ENCODE measurements at regions not wholly inside any gene's neighbourhood (a gene's known extent, or its start where the extent isn't known, plus 50 kb on each side); places are given as distances from the start of the nearest gene placed in this dataset.

DNA sequence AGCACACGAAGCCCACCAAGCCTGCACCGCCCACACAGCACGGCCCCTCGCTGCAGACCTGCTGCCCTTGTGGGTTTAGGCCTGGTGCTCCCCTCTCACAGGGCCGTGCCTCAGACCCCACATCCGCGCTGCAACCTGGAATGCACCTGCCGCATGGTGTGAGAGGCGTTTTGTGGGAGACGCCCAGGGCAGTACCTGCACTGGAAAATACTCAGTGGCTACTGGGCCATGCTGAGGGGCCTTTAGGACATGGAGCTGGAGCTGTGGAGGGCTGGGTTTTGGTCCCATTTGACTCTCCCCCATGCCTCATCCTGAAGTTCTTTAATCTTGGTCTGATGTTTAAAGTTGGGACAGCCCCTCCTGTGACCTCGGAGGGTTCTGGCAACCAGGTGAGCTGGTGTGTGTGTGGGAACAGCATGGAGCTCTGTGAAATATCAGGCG lies 116.3 kb downstream of the ERMARD start:
- Mint-ChIP-seq H3K4me3 (peak overlapping the region; percentile 34 to 74 (median 62)), H3K27me3 (ENCODE audit: low read depth in 3 of 3) (peaks cover 0 to 8% (median 2%) of the 10 kb centered on the region in 3 donors), H3K4me1 (peaks cover 29 to 34% of the 10 kb centered on the region in 2 donors), H3K36me3 (peaks cover 0 to 4% (median 0%) of the 10 kb centered on the region in 3 donors), H3K27ac (peak overlapping the region in 5 of 6 donors; percentile 49 to 82 (median 74)), H3K9me3 (no peaks in the 10 kb centered on the region)
- no peak for DNase-seq

GRCh38 chr6:169866668-169867521 lies 115.5 kb downstream of the ERMARD start:
- no peak for DNase-seq
- Mint-ChIP-seq H3K9me3 (no peaks in the 10 kb centered on the region), H3K4me3 (no peak overlapping the region), H3K36me3 (peaks cover 0 to 4% (median 0%) of the 10 kb centered on the region in 3 donors), H3K4me1 (peaks cover 29 to 34% of the 10 kb centered on the region in 2 donors), H3K27me3 (ENCODE audit: low read depth in 3 of 3) (peaks cover 0 to 8% (median 2%) of the 10 kb centered on the region in 3 donors), H3K27ac (no peak overlapping the region)

DNA sequence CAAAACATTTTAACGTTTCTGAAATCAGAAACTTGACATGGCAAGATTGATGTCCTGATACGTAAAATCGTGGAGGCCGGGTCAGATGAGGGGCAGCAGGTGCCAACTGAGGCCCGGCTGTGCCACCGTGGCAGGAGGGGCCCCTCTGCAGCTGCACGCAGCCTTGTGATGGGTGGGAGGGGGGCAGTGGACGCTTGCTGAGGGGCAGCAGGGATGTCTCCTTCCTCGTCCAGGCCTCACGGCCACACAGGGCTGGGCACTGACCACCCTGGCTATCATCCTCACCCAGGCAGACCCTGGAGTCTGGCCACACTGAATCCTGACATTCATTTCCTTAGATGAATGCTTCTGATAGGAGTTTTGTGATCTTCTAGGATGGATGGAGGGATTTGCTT lies 114.7 kb downstream of the ERMARD start:
- Mint-ChIP-seq H3K9me3 (no peaks in the 10 kb centered on the region), H3K27me3 (ENCODE audit: low read depth in 3 of 3) (peaks cover 2 to 8% (median 3%) of the 10 kb centered on the region in 3 donors), H3K36me3 (peaks cover 0 to 4% (median 0%) of the 10 kb centered on the region in 3 donors), H3K4me1 (peaks cover 29 to 34% of the 10 kb centered on the region in 2 donors), H3K27ac (no peak overlapping the region), H3K4me3 (no peak overlapping the region)
- DNase-seq, result no peak

DNA sequence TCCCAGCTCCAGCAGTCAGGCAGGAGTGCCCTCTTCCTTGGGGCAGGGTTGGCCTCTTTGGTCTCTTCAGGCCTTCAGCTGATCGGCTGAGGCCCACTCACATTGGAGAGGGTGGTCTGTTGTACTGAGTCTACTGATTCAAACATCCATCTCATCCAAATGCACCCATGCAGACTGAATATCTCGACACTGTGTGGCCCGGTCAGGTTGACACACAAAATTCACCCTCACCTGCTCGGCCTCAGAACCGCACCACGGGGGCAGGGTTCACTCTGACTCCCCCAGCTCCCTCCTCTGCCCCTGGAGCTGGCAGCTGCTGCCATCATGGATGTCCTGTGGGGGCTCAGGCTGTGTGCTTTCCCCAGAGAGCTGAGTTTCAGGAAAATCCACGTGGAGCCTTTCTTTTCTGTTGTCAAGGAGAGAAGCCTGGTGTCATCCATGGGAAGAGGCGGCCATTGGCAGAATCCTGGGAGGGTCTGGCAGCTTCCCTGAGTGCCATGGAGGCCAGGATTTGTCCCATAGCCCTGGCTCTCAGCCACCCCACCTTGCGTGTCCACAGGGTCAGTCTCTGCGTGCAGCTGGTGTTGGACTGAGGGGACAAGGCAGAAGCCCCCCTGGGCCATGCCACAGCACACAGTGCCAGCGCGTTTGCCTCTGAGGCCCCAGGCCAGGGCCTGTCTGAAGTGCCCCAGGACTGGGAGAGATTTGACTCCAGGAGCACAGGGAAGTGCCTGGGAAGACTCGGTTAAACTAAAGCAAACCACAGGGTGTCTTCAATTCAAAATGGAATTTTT lies 114.1 kb downstream of the ERMARD start:
- no peaks in the 10 kb centered on the region for H3K9me3 Mint-ChIP-seq
- DNase-seq, result no peak
- peaks cover 0 to 4% (median 0%) of the 10 kb centered on the region in 3 donors for H3K36me3 Mint-ChIP-seq
- H3K4me3 Mint-ChIP-seq, result no peak overlapping the region
- H3K4me1 Mint-ChIP-seq, result peaks cover 34 to 36% of the 10 kb centered on the region in 2 donors
- no peak overlapping the region for H3K27ac Mint-ChIP-seq
- H3K27me3 Mint-ChIP-seq (ENCODE audit: low read depth in 3 of 3), result peaks cover 2 to 8% (median 3%) of the 10 kb centered on the region in 3 donors

- peaks cover 0 to 4% (median 0%) of the 10 kb centered on the region in 3 donors for H3K36me3 Mint-ChIP-seq
- H3K27ac Mint-ChIP-seq, result peak overlapping the region in 2 of 6 donors; percentile 3 to 28
- H3K4me1 Mint-ChIP-seq, result peaks cover 31 to 39% of the 10 kb centered on the region in 2 donors
- no peak for DNase-seq
- H3K9me3 Mint-ChIP-seq, result no peaks in the 10 kb centered on the region
- no peak overlapping the region for H3K4me3 Mint-ChIP-seq
- H3K27me3 Mint-ChIP-seq (ENCODE audit: low read depth in 3 of 3), result peaks cover 2 to 8% (median 5%) of the 10 kb centered on the region in 3 donors
Observed at GRCh38 chr6:169864148-169865020, 113.0 kb downstream of the ERMARD start.

DNA sequence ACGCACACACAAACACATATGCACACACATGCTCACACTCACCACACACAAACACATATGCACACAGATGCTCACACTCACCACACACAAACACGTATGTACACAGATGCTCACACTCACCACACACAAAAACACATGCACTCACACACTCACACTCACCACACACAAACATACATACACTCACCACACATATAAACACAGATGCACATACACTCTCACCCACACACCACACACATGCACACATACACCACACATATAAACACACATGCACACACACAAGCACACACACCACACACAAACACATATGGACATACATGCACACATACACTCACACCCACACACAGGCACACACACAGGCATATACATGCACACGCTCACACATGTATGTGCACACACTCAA lies 112.3 kb downstream of the ERMARD start:
- peaks cover 2 to 8% (median 5%) of the 10 kb centered on the region in 3 donors for H3K27me3 Mint-ChIP-seq (ENCODE audit: low read depth in 3 of 3)
- H3K4me1 Mint-ChIP-seq, result peaks cover 31 to 36% of the 10 kb centered on the region in 2 donors
- H3K36me3 Mint-ChIP-seq, result peaks cover 0 to 4% (median 0%) of the 10 kb centered on the region in 3 donors
- peak overlapping the region in 1 of 6 donors; percentile 3 for H3K27ac Mint-ChIP-seq
- no peak overlapping the region for H3K4me3 Mint-ChIP-seq
- no peak for DNase-seq
- H3K9me3 Mint-ChIP-seq, result no peaks in the 10 kb centered on the region

DNA sequence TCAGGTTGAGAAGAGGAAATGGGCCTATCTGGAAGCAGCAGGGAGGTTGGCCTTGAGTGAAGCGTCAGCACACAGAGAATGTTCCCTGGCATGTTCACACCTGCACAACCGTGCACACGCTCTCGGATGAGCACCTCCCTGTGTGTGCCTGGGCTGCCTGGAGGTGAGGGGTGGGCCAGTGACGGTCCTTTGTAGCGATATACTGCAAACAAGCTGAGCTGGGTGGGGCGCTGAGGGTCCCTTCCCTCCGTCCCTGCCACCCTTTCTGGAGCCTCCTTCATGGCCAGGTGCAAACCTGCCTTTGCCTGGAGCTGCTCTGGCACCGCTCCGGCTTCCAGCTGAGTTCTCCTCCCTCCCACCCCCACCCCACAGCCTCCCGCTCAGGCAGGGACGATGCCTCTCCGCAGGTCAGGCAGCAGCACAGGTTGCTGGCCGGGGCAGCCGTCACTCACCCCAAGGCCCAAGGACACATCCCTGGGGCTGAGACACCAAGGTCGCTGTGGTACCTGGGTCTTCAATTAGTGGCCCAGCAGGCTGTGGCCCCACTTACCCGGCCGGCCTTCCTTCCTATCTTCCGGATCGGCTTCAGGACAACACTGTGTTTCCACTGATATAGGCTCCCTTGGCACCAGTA lies 111.6 kb downstream of the ERMARD start:
- Mint-ChIP-seq H3K36me3 (peaks cover 0 to 4% (median 0%) of the 10 kb centered on the region in 3 donors), H3K27ac (no peak overlapping the region), H3K4me1 (peaks cover 25 to 29% of the 10 kb centered on the region in 2 donors), H3K4me3 (no peak overlapping the region), H3K9me3 (peaks cover 0 to under 1% (median 0%) of the 10 kb centered on the region in 6 donors), H3K27me3 (ENCODE audit: low read depth in 3 of 3) (peaks cover 2 to 8% (median 5%) of the 10 kb centered on the region in 3 donors)
- no peak for DNase-seq

DNA sequence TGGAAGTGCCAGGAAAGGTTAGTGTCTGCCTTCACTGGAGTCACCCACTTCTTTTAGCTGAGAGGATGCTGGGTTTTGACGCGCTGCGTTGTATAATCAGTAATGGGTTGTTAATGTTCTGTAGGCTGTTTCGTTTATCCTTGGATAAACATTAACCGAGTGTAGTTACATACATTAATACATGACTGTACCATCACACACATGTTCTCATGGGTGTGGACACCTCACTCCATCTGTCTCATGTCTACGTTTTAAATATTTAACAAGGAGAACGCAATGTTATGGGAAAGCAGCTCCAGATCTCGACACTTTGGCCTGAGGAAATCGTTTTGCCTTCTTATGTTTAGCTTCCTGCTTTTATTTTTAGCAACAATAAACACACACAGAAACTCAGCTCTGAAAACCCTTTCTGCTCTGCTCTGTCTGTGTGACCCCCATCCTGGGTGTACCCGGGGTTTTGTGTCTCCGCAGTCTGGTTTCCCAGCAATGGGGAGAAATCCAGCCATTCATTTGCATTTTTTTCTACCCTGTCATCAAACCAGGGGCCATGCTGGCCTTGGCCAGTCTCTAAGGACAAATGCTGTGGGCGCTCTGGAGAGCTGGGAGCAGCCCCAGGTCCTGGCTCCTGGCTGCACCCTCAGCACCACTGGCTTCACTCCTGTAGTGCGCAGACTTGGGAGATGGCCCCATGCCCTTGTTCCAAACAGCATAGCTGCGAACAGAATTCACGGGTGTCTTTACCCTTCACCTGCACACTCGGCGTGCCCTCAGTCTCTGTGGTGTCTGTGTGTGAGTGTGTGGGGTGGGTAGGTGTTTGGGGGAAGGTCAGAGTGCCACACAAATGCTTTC lies 110.8 kb downstream of the ERMARD start:
- Mint-ChIP-seq H3K4me1 (peaks cover 17 to 22% of the 10 kb centered on the region in 2 donors), H3K36me3 (peaks cover 0 to 4% (median 4%) of the 10 kb centered on the region in 3 donors), H3K9me3 (peaks cover 0 to 8% (median 0%) of the 10 kb centered on the region in 6 donors), H3K27me3 (ENCODE audit: low read depth in 3 of 3) (peaks cover 2 to 8% (median 5%) of the 10 kb centered on the region in 3 donors), H3K4me3 (peak overlapping the region in 1 of 5 donors; percentile 9), H3K27ac (no peak overlapping the region)
- DNase-seq, result no peak

- no peak overlapping the region for H3K4me3 Mint-ChIP-seq
- peaks cover 0 to 4% (median 4%) of the 10 kb centered on the region in 3 donors for H3K36me3 Mint-ChIP-seq
- H3K27me3 Mint-ChIP-seq (ENCODE audit: low read depth in 3 of 3), result peaks cover 2 to 8% (median 5%) of the 10 kb centered on the region in 3 donors
- no peak overlapping the region for H3K27ac Mint-ChIP-seq
- H3K9me3 Mint-ChIP-seq, result peaks cover 0 to 9% (median 0%) of the 10 kb centered on the region in 6 donors
- peaks cover 13 to 16% of the 10 kb centered on the region in 2 donors for H3K4me1 Mint-ChIP-seq
- DNase-seq, result no peak
Observed at GRCh38 chr6:169861431-169862042, 110.1 kb downstream of the ERMARD start.

DNA sequence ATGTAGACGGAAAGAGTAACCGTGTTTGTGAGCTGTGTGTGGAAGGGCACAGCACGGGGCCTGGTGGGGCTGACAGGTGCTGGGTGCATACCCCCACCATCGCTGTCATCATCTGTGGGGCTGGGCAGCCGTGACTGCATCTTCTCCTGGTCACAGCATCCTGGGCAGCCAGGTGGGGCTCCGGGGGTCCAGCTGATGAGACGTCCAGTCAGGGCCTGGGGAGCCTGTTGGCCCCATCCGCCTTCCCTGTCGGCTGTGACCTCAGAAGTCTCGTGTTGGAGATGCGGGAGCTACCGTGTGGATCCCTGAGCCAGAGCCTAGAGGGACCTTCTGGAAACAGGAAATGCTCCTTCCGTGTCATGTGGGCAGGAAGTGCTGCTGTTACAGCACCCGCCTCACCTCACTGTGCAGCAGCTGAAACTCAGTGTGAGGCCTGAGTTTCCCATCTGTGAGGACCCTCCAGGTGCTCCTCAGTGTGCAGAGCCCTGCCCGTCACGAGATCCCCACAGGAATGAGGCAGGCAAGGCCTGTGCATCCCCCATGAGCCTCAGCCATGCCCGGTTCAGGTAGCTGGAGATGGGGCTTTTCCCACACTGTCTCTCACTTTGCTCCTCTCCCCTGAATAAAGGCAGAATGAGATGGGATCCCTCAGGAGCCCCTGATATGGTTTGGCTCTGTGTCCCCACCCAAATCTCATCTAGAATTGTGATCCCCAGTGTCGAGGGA lies 108.7 kb downstream of the ERMARD start:
- Mint-ChIP-seq H3K9me3 (peaks cover 0 to 9% (median 0%) of the 10 kb centered on the region in 6 donors), H3K27ac (peak overlapping the region in 1 of 6 donors; percentile 55), H3K36me3 (peaks cover 0 to 4% (median 4%) of the 10 kb centered on the region in 3 donors), H3K27me3 (ENCODE audit: low read depth in 3 of 3) (peaks cover 2 to 8% (median 5%) of the 10 kb centered on the region in 3 donors), H3K4me1 (peaks cover 13 to 16% of the 10 kb centered on the region in 2 donors), H3K4me3 (peak overlapping the region in 1 of 5 donors; percentile 14)
- DNase-seq, result no peak

GRCh38 chr6:169859401-169859977 lies 108.1 kb downstream of the ERMARD start:
- Mint-ChIP-seq H3K27ac (no peak overlapping the region), H3K27me3 (ENCODE audit: low read depth in 3 of 3) (peaks cover 2 to 8% (median 5%) of the 10 kb centered on the region in 3 donors), H3K36me3 (peaks cover 0 to 4% (median 4%) of the 10 kb centered on the region in 3 donors), H3K9me3 (peaks cover 0 to 9% (median 0%) of the 10 kb centered on the region in 6 donors), H3K4me3 (no peak overlapping the region), H3K4me1 (peaks cover 7 to 13% of the 10 kb centered on the region in 2 donors)
- DNase-seq, result no peak

Data from immature natural killer cell (primary cell).